DOHH2 (cell line): ENCODE measurements at regions not wholly inside any gene's neighbourhood (a gene's known extent, or its start where the extent isn't known, plus 50 kb on each side); places are given as distances from the start of the nearest gene placed in this dataset.

ENCODE experiments used
- CTCF ChIP-seq: fragments of 200-600 bp; sonication (generic); IDR thresholded peaks from one replicate; pipeline ENCODE4 v1.5.1; 2014; ENCODE audit warnings: antibody characterized with exemption, mild to moderate bottlenecking, low read depth, low read length; ENCODE audit not compliant: poor library complexity, severe bottlenecking
- EZH2phosphoT487 ChIP-seq: fragments of 200-600 bp; sonication (generic); IDR thresholded peaks from 2 replicates; pipeline ENCODE4 v1.6.1; 2017; ENCODE audit warnings: borderline replicate concordance, mild to moderate bottlenecking, antibody characterized with exemption, low read length, moderate library complexity, mixed read lengths

DNA sequence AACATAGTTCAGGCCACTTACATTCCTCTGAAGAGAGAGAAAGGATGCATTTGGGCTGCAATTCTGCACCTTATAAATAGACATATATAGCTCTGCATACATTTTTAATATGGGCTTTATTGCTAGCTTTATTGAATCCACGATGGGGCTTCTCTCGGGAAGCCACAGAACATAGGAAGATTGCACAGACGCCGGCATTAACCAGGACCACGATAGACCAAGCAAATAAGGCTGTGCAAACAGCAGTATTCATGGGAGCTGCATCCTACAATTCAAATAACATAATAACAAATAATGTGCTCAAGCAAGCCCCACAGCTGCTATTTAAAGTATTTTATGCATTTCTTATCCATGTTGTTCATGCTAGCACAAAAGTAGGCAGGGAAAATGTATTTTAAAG, 432.3 kb downstream of the TMEM114 start:
- no peak for TF ChIP-seq CTCF
- TF ChIP-seq EZH2phosphoT487 = no peak
